Limb (tissue), 2 donors: ENCODE measurements at regions not wholly inside any gene's neighbourhood (a gene's known extent, or its start where the extent isn't known, plus 50 kb on each side); places are given as distances from the start of the nearest gene placed in this dataset.
"Not testable (repeated sequence)": the region's sequence is repeated elsewhere in the genome, so short reads cannot be mapped to it uniquely, and the experiment has no call there.

Experiments
- DNase-seq, 2 donors: peaks; one replicate each; pipeline ENCODE4 v3.0.0-alpha.2; 2016; ENCODE audit errors: extremely low spot score in 2 of 2

- no peak for DNase-seq
These were observed 303.5 kb downstream of the TBC1D4 start for GRCh38 chr13:75178436-75178835.

- DNase-seq: no peak
These were observed 306.4 kb downstream of the TBC1D4 start for GRCh38 chr13:75175575-75175974.

GRCh38 chr13:75175097-75175496 is 306.9 kb downstream of the TBC1D4 start:
- DNase-seq: not testable (repeated sequence)

- DNase-seq: no peak
These were observed 307.5 kb downstream of the TBC1D4 start for GRCh38 chr13:75174481-75174880.

GRCh38 chr13:75173457-75174356 is 308.3 kb downstream of the TBC1D4 start:
- DNase-seq: no peak

- DNase-seq: no peak
These were observed 311.7 kb downstream of the TBC1D4 start for GRCh38 chr13:75170311-75170710.

- DNase-seq: no peak
These were observed 316.3 kb downstream of the TBC1D4 start for GRCh38 chr13:75165543-75166230.

GRCh38 chr13:75161804-75162203 is 320.2 kb downstream of the TBC1D4 start:
- no peak for DNase-seq

- no peak for DNase-seq
These were observed 321.0 kb downstream of the TBC1D4 start for GRCh38 chr13:75160984-75161383.

GRCh38 chr13:75154331-75154730 is 327.6 kb downstream of the TBC1D4 start:
- DNase-seq: no peak

GRCh38 chr13:75153834-75154233 is 328.1 kb downstream of the TBC1D4 start:
- DNase-seq: no peak

- no peak for DNase-seq
These were observed 328.6 kb downstream of the TBC1D4 start for GRCh38 chr13:75153386-75153785.

- no peak for DNase-seq
These were observed 330.8 kb downstream of the TBC1D4 start for GRCh38 chr13:75151081-75151643.

GRCh38 chr13:75149776-75150175 is 332.2 kb downstream of the TBC1D4 start:
- no peak for DNase-seq

- no peak for DNase-seq
These were observed 334.0 kb downstream of the TBC1D4 start for GRCh38 chr13:75147946-75148345.

- DNase-seq: no peak
These were observed 335.5 kb downstream of the TBC1D4 start for GRCh38 chr13:75146436-75146835.

GRCh38 chr13:75145927-75146326 is 336.0 kb downstream of the TBC1D4 start:
- DNase-seq: no peak

- no peak for DNase-seq
These were observed 342.7 kb downstream of the TBC1D4 start for GRCh38 chr13:75139291-75139690.

GRCh38 chr13:75137911-75138571 is 343.9 kb downstream of the TBC1D4 start:
- DNase-seq: no peak

- no peak for DNase-seq
These were observed 345.8 kb downstream of the TBC1D4 start for GRCh38 chr13:75136151-75136550.

GRCh38 chr13:75135325-75135825 is 346.6 kb downstream of the TBC1D4 start:
- no peak for DNase-seq
